ENCODE measurements at regions not wholly inside any gene's neighbourhood (a gene's known extent, or its start where the extent isn't known, plus 50 kb on each side); places are given as distances from the start of the nearest gene placed in this dataset.

GRCh38 chr18:43570593-43570992, 293.3 kb upstream of the SYT4 start:
- ATAC-seq, result no peak
- no peak for TF ChIP-seq SNAI2 (CRISPR knock-in tag; IDR thresholded peaks at IDR 0.05)

- no peak for TF ChIP-seq OSR1 (CRISPR knock-in tag; IDR thresholded peaks at IDR 0.05)
- TF ChIP-seq PATZ1 (CRISPR knock-in tag; IDR thresholded peaks at IDR 0.05; ENCODE audit: borderline replicate concordance), result no peak
- no peak for TF ChIP-seq GLIS3 (CRISPR knock-in tag; IDR thresholded peaks at IDR 0.05)
- no peak for TF ChIP-seq ZFP3 (CRISPR knock-in tag; IDR thresholded peaks at IDR 0.05)
- TF ChIP-seq ZNF565 (CRISPR knock-in tag; conservative IDR thresholded peaks at IDR 0.05; ENCODE audit: low read depth), result no peak
- TF ChIP-seq CSDC2 (CRISPR knock-in tag; IDR thresholded peaks at IDR 0.05), result no peak
- no peak for TF ChIP-seq PPARA (CRISPR knock-in tag; IDR thresholded peaks at IDR 0.05; ENCODE audit: borderline replicate concordance)
- no peak for TF ChIP-seq BACH2 (CRISPR knock-in tag; IDR thresholded peaks at IDR 0.05; ENCODE audit: borderline replicate concordance)
- no peak for TF ChIP-seq ZC3H10 (CRISPR knock-in tag; IDR thresholded peaks at IDR 0.05)
- no peak for TF ChIP-seq TSHZ2 (CRISPR knock-in tag; IDR thresholded peaks at IDR 0.05)
- no peak for TF ChIP-seq TCF4 (CRISPR knock-in tag; IDR thresholded peaks at IDR 0.05; ENCODE audit: borderline replicate concordance)
- TF ChIP-seq TOX (CRISPR knock-in tag; IDR thresholded peaks at IDR 0.05; ENCODE audit: borderline replicate concordance), result no peak
- no peak for TF ChIP-seq ZNF70 (CRISPR knock-in tag; IDR thresholded peaks at IDR 0.05)
- no peak for TF ChIP-seq POU6F1 (CRISPR knock-in tag; IDR thresholded peaks at IDR 0.05; ENCODE audit: borderline replicate concordance, low read depth)
- no peak for TF ChIP-seq ZFP30 (CRISPR knock-in tag; IDR thresholded peaks at IDR 0.05)
- TF ChIP-seq ESRRG (CRISPR knock-in tag; IDR thresholded peaks at IDR 0.05), result no peak
- no peak for TF ChIP-seq ARNTL (CRISPR knock-in tag; IDR thresholded peaks at IDR 0.05; ENCODE audit: borderline replicate concordance, low read depth)
- no peak for TF ChIP-seq SNAI2 (CRISPR knock-in tag; IDR thresholded peaks at IDR 0.05)
- TF ChIP-seq CSRNP3 (CRISPR knock-in tag; IDR thresholded peaks at IDR 0.05), result no peak
- TF ChIP-seq ISL1 (CRISPR knock-in tag; IDR thresholded peaks at IDR 0.05), result no peak
- peak; percentile 80 for ATAC-seq
These were observed 293.9 kb upstream of the SYT4 start for GRCh38 chr18:43571078-43571689.

GRCh38 chr18:43572163-43572562, 294.9 kb upstream of the SYT4 start:
- TF ChIP-seq ISL1 (CRISPR knock-in tag; IDR thresholded peaks at IDR 0.05), result peak; percentile 62
- no peak for TF ChIP-seq GLIS3 (CRISPR knock-in tag; IDR thresholded peaks at IDR 0.05)
- ATAC-seq, result no peak

- no peak; the same call in 2 of the 3 replicates for ATAC-seq
- TF ChIP-seq OSR1 (CRISPR knock-in tag; IDR thresholded peaks at IDR 0.05) (no peak), TCF4 (CRISPR knock-in tag; IDR thresholded peaks at IDR 0.05; ENCODE audit: borderline replicate concordance) (peak; percentile 87), TSHZ2 (CRISPR knock-in tag; IDR thresholded peaks at IDR 0.05) (peak; percentile 93; the same call in 1 of the 2 replicates), ZFP3 (CRISPR knock-in tag; IDR thresholded peaks at IDR 0.05) (no peak), PATZ1 (CRISPR knock-in tag; IDR thresholded peaks at IDR 0.05; ENCODE audit: borderline replicate concordance) (no peak), PPARA (CRISPR knock-in tag; IDR thresholded peaks at IDR 0.05; ENCODE audit: borderline replicate concordance) (no peak), ZNF565 (CRISPR knock-in tag; conservative IDR thresholded peaks at IDR 0.05; ENCODE audit: low read depth) (no peak), ZC3H10 (CRISPR knock-in tag; IDR thresholded peaks at IDR 0.05) (no peak), ZFP30 (CRISPR knock-in tag; IDR thresholded peaks at IDR 0.05) (no peak), CSDC2 (CRISPR knock-in tag; IDR thresholded peaks at IDR 0.05) (0 out of 2 replicates have a peak, but pooled peaks have one; percentile 69), ZNF8 (CRISPR knock-in tag; IDR thresholded peaks at IDR 0.05) (no peak), SNAI2 (CRISPR knock-in tag; IDR thresholded peaks at IDR 0.05) (peak; percentile 75; the same call in 1 of the 2 replicates), RARB (CRISPR knock-in tag; IDR thresholded peaks at IDR 0.05) (no peak)
These were observed 297.7 kb upstream of the SYT4 start for GRCh38 chr18:43574974-43575373.

Data from SK-N-SH treated with all-trans-retinoic acid at 6 μM for 48 hours (cell line).